Mammary epithelial cell (primary cell): ENCODE measurements at regions not wholly inside any gene's neighbourhood (a gene's known extent, or its start where the extent isn't known, plus 50 kb on each side); places are given as distances from the start of the nearest gene placed in this dataset.

Experiments used
- EZH2 ChIP-seq: IDR thresholded peaks from 2 replicates; pipeline ENCODE4 v1.6.1; 2012; ENCODE audit warnings: low read length, inconsistent platforms, borderline replicate concordance
- TF ChIP-seq, protein P1 (sequence below), 2 donors: IDR thresholded peaks in 1 of 2; conservative IDR thresholded peaks in 1 of 2; 2 replicates each; pipeline ENCODE4 v1.5.1; 2011 to 2012; ENCODE audit warnings: inconsistent platforms in 2 of 2, low read length in 2 of 2, mild to moderate bottlenecking in 2 of 2, control low read depth in 1 of 2, low read depth in 1 of 2; ENCODE audit not compliant: insufficient read depth in 1 of 2; ENCODE audit errors: extremely low read depth in 1 of 2

DNA sequence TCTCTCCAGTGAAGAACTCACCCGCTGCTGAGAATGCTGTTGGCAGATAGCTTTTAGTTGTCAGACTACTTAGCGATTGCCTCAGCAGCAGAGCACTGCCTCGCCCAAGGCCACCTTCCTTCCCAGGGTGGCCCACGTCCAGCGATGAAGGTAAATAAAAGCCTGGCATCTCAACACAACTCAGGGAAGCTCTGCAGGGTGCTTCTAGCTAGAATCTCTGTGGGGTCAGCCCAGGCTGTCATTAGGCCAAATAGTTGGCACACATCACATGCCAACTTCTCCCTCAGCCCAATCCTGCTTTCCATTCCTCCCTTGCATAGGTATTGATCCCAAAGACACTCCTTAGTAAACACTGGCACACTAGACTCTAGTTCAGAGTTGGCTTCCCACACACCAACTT lies 368.1 kb upstream of the TMTC1 start:
- TF ChIP-seq, protein P1, sequence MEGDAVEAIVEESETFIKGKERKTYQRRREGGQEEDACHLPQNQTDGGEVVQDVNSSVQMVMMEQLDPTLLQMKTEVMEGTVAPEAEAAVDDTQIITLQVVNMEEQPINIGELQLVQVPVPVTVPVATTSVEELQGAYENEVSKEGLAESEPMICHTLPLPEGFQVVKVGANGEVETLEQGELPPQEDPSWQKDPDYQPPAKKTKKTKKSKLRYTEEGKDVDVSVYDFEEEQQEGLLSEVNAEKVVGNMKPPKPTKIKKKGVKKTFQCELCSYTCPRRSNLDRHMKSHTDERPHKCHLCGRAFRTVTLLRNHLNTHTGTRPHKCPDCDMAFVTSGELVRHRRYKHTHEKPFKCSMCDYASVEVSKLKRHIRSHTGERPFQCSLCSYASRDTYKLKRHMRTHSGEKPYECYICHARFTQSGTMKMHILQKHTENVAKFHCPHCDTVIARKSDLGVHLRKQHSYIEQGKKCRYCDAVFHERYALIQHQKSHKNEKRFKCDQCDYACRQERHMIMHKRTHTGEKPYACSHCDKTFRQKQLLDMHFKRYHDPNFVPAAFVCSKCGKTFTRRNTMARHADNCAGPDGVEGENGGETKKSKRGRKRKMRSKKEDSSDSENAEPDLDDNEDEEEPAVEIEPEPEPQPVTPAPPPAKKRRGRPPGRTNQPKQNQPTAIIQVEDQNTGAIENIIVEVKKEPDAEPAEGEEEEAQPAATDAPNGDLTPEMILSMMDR (conservative IDR thresholded peaks at IDR 0.05 in 1 of 2, IDR thresholded peaks at IDR 0.05 in 1 of 2; ENCODE audit: extremely low read depth in 1 of 2, insufficient read depth in 1 of 2, low read depth in 1 of 2, low read length in 2 of 2): no peak
- no peak for TF ChIP-seq EZH2
